DMS114 treated with DMSO at 0.1 percent for 48 hours (cell line): ENCODE measurements at regions not wholly inside any gene's neighbourhood (a gene's known extent, or its start where the extent isn't known, plus 50 kb on each side); places are given as distances from the start of the nearest gene placed in this dataset.
"Not testable (repeated sequence)": the region's sequence is repeated elsewhere in the genome, so short reads cannot be mapped to it uniquely, and the experiment has no call there.

Experiments
- DNase-seq: peaks from one replicate; lab custom pipeline; 2025; ENCODE audit not compliant: unreplicated experiment; lab: John Stamatoyannopoulos, UW

- no peak for DNase-seq
Observed at GRCh38 chr6:80531681-80532619, 425.5 kb downstream of the BCKDHB start.

GRCh38 chr6:80530103-80530502 lies 423.6 kb downstream of the BCKDHB start:
- no peak for DNase-seq

- DNase-seq, result no peak
Observed at GRCh38 chr6:80528115-80528514, 421.6 kb downstream of the BCKDHB start.

- DNase-seq, result no peak
Observed at GRCh38 chr6:80527552-80528052, 421.1 kb downstream of the BCKDHB start.

- DNase-seq, result no peak
Observed at GRCh38 chr6:80523531-80523997, 417.1 kb downstream of the BCKDHB start.

GRCh38 chr6:80523010-80523409 lies 416.5 kb downstream of the BCKDHB start:
- DNase-seq, result no peak

- DNase-seq, result no peak
Observed at GRCh38 chr6:80522576-80522975, 416.1 kb downstream of the BCKDHB start.

- no peak for DNase-seq
Observed at GRCh38 chr6:80519811-80520594, 413.5 kb downstream of the BCKDHB start.

GRCh38 chr6:80517525-80517924 lies 411.1 kb downstream of the BCKDHB start:
- DNase-seq, result no peak

- not testable (repeated sequence) for DNase-seq
Observed at GRCh38 chr6:80510521-80510920, 404.1 kb downstream of the BCKDHB start.

- no peak for DNase-seq
Observed at GRCh38 chr6:80508885-80509630, 402.6 kb downstream of the BCKDHB start.

- no peak for DNase-seq
Observed at GRCh38 chr6:80504882-80505281, 398.4 kb downstream of the BCKDHB start.

- no peak for DNase-seq
Observed at GRCh38 chr6:80503660-80504059, 397.2 kb downstream of the BCKDHB start.

- no peak for DNase-seq
Observed at GRCh38 chr6:80502871-80503270, 396.4 kb downstream of the BCKDHB start.

- no peak for DNase-seq
Observed at GRCh38 chr6:80501636-80502035, 395.2 kb downstream of the BCKDHB start.

GRCh38 chr6:80497696-80498486 lies 391.4 kb downstream of the BCKDHB start:
- not testable (repeated sequence) for DNase-seq

GRCh38 chr6:80489911-80490635 lies 383.6 kb downstream of the BCKDHB start:
- no peak for DNase-seq

- DNase-seq, result no peak
Observed at GRCh38 chr6:80488190-80488589, 381.7 kb downstream of the BCKDHB start.

- DNase-seq, result not testable (repeated sequence)
Observed at GRCh38 chr6:80485494-80485893, 379.0 kb downstream of the BCKDHB start.
